IMR-90 (cell line): ENCODE measurements at regions not wholly inside any gene's neighbourhood (a gene's known extent, or its start where the extent isn't known, plus 50 kb on each side); places are given as distances from the start of the nearest gene placed in this dataset.

ENCODE experiments used
- ATAC-seq: fragments of 200-7000 bp; cut with Tn5 transposase; 2 replicates; pipeline ENCODE4 v1.9.1; 2020; ENCODE audit warnings: low read depth, mild to moderate bottlenecking, moderate library complexity
- BruUV-seq: library from RNA; stranded (reverse); fragments of 400-500 nt; replicated peaks from 2 replicates; lab custom pipeline; 2021; lab: Mats Ljungman, UMichigan
- CTCF ChIA-PET: fragments of 300-600 bp; formaldehyde crosslinking; extraction: SDS; loops from one replicate; lab custom pipeline; 2021; ENCODE audit warnings: antibody characterized with exemption; lab: Yijun Ruan, JAX
- POLR2A ChIA-PET: fragments of 300-600 bp; sonication (Branson Sonifier 250); formaldehyde crosslinking; loops from one replicate; lab custom pipeline; 2022; ENCODE audit warnings: antibody characterized with exemption; ENCODE audit not compliant: unreplicated experiment; lab: Charles Lee
- DNase-seq: peaks from one replicate; pipeline ENCODE4 v3.0.0; 2013
- H2AFZ ChIP-seq: replicated peaks from 2 replicates; pipeline ENCODE3; 2013; ENCODE audit warnings: low read length, mild to moderate bottlenecking; ENCODE audit not compliant: poor library complexity
- H2AK5ac ChIP-seq: 2 replicates; pipeline ENCODE4 v1.6.1; 2013; ENCODE audit warnings: low read depth, low read length, inconsistent platforms
- H2AK9ac ChIP-seq: replicated peaks from 2 replicates; pipeline ENCODE3; 2013; ENCODE audit warnings: mild to moderate bottlenecking, low read depth, low read length, moderate library complexity; ENCODE audit not compliant: poor library complexity
- H2BK120ac ChIP-seq: 2 replicates; pipeline ENCODE4 v1.6.1; 2013; ENCODE audit warnings: low read depth, low read length, inconsistent platforms
- H2BK15ac ChIP-seq: 3 replicates; pipeline ENCODE4 v1.6.1; 2013; ENCODE audit warnings: low read depth, low read length, inconsistent platforms
- H2BK20ac ChIP-seq: 2 replicates; pipeline ENCODE4 v1.6.1; 2013; ENCODE audit warnings: low read depth, mild to moderate bottlenecking, inconsistent platforms, low read length, moderate library complexity
- H2BK5ac ChIP-seq: 2 replicates; pipeline ENCODE4 v1.6.1; 2013; ENCODE audit warnings: mild to moderate bottlenecking, low read depth, low read length, inconsistent platforms; ENCODE audit not compliant: poor library complexity, severe bottlenecking
- H3K14ac ChIP-seq: replicated peaks from 2 replicates; pipeline ENCODE4 v1.6.1; 2013; ENCODE audit warnings: low read depth, low read length, inconsistent platforms
- H3K18ac ChIP-seq: 2 replicates; pipeline ENCODE4 v1.6.1; 2013; ENCODE audit warnings: low read depth, low read length, control low read depth
- H3K23ac ChIP-seq: 2 replicates; pipeline ENCODE4 v1.6.1; 2013; ENCODE audit warnings: low read depth, low read length, inconsistent platforms
- H3K27ac ChIP-seq: 2 replicates; pipeline ENCODE4 v1.5.1; 2013; ENCODE audit warnings: mild to moderate bottlenecking, control low read depth, low read length; ENCODE audit not compliant: insufficient read depth
- H3K27me3 ChIP-seq: 2 replicates; pipeline ENCODE4 v1.6.1; 2013; ENCODE audit warnings: low read length; ENCODE audit not compliant: control insufficient read depth, insufficient read depth
- H3K36me3 ChIP-seq: 2 replicates; pipeline ENCODE4 v1.6.1; 2013; ENCODE audit warnings: low read length, mixed read lengths; ENCODE audit not compliant: control insufficient read depth, insufficient read depth
- H3K4ac ChIP-seq: 2 replicates; pipeline ENCODE4 v1.6.1; 2013; ENCODE audit warnings: low read depth, low read length, inconsistent platforms
- H3K4me1 ChIP-seq: 2 replicates; pipeline ENCODE4 v1.6.1; 2013; ENCODE audit warnings: low read length, mixed read lengths; ENCODE audit not compliant: control insufficient read depth, insufficient read depth
- H3K4me2 ChIP-seq: 2 replicates; pipeline ENCODE4 v1.6.1; 2013; ENCODE audit warnings: low read depth, mild to moderate bottlenecking, control low read depth, low read length, moderate library complexity
- H3K4me3 ChIP-seq: 2 replicates; pipeline ENCODE4 v1.5.1; 2013; ENCODE audit warnings: low read depth, mild to moderate bottlenecking, control low read depth, low read length, moderate library complexity; ENCODE audit not compliant: insufficient read depth
- H3K56ac ChIP-seq: 2 replicates; pipeline ENCODE4 v1.6.1; 2013; ENCODE audit warnings: low read length, inconsistent platforms; ENCODE audit not compliant: insufficient read depth; ENCODE audit errors: extremely low read depth
- H3K79me1 ChIP-seq, 2 experiments: 2 replicates each; pipeline ENCODE4 v1.6.1; 2013; ENCODE audit warnings: low read length in 2 of 2, inconsistent platforms in 1 of 2, low read depth in 1 of 2
- H3K9ac ChIP-seq: 2 replicates; pipeline ENCODE4 v1.6.1; 2013; ENCODE audit warnings: low read depth, low read length, control low read depth
- H3K9me1 ChIP-seq: 2 replicates; pipeline ENCODE4 v1.6.1; 2013; ENCODE audit warnings: low read length, inconsistent platforms; ENCODE audit not compliant: insufficient read depth
- H3K9me3 ChIP-seq: 2 replicates; pipeline ENCODE4 v1.6.1; 2013; ENCODE audit warnings: low read length; ENCODE audit not compliant: control insufficient read depth, insufficient read depth
- H4K20me1 ChIP-seq: 2 replicates; pipeline ENCODE4 v1.6.1; 2013; ENCODE audit warnings: low read length, inconsistent platforms; ENCODE audit not compliant: insufficient read depth
- H4K5ac ChIP-seq: 2 replicates; pipeline ENCODE4 v1.6.1; 2013; ENCODE audit warnings: mild to moderate bottlenecking, low read depth, low read length, control low read depth
- H4K8ac ChIP-seq, 2 experiments: 2 replicates each; pipeline ENCODE4 v1.6.1; 2013; ENCODE audit warnings: low read depth in 2 of 2, low read length in 2 of 2, control low read depth in 1 of 2, inconsistent platforms in 1 of 2
- H4K91ac ChIP-seq: 2 replicates; pipeline ENCODE4 v1.6.1; 2013; ENCODE audit warnings: low read depth, low read length, inconsistent platforms; ENCODE audit not compliant: insufficient read depth
- BHLHE40 ChIP-seq: fragments of 150-350 bp; IDR thresholded peaks from 2 replicates; pipeline ENCODE4 v1.6.1; 2016; ENCODE audit warnings: mild to moderate bottlenecking, low read depth, low read length
- CEBPB ChIP-seq: IDR thresholded peaks from 2 replicates; pipeline ENCODE4 v1.6.1; 2012; ENCODE audit warnings: low read depth, low read length, improper control_type of control experiment
- CHD1 ChIP-seq: IDR thresholded peaks from 2 replicates; pipeline ENCODE4 v1.6.1; 2012; ENCODE audit warnings: low read depth, low read length, improper control_type of control experiment
- ELK1 ChIP-seq: fragments of 150-350 bp; IDR thresholded peaks from 2 replicates; pipeline ENCODE4 v1.6.1; 2016; ENCODE audit warnings: low read depth, mild to moderate bottlenecking, low read length, moderate library complexity, borderline replicate concordance
- FOS ChIP-seq: fragments of 150-350 bp; IDR thresholded peaks from 2 replicates; pipeline ENCODE4 v1.6.1; 2016; ENCODE audit warnings: low read depth, low read length
- MAFK ChIP-seq: IDR thresholded peaks from 2 replicates; pipeline ENCODE4 v1.6.1; 2012; ENCODE audit warnings: low read depth, low read length, improper control_type of control experiment
- MAZ ChIP-seq: IDR thresholded peaks from 2 replicates; pipeline ENCODE4 v1.6.1; 2012; ENCODE audit warnings: low read depth, mild to moderate bottlenecking, low read length, improper control_type of control experiment, moderate library complexity, borderline replicate concordance
- MXI1 ChIP-seq: IDR thresholded peaks from 2 replicates; pipeline ENCODE4 v1.6.1; 2012; ENCODE audit warnings: low read depth, mild to moderate bottlenecking, low read length, moderate library complexity, borderline replicate concordance
- NFE2L2 ChIP-seq: fragments of 150-350 bp; IDR thresholded peaks from 2 replicates; pipeline ENCODE4 v1.6.1; 2016; ENCODE audit warnings: low read depth, mild to moderate bottlenecking, low read length
- POLR2A ChIP-seq: IDR thresholded peaks from 2 replicates; pipeline ENCODE4 v1.6.1; 2012; ENCODE audit warnings: mild to moderate bottlenecking, low read depth, low read length
- RAD21 ChIP-seq: IDR thresholded peaks from 2 replicates; pipeline ENCODE4 v1.6.1; 2012; ENCODE audit warnings: low read length, improper control_type of control experiment
- RCOR1 ChIP-seq: IDR thresholded peaks from 2 replicates; pipeline ENCODE4 v1.6.1; 2012; ENCODE audit warnings: mild to moderate bottlenecking, low read length, improper control_type of control experiment; ENCODE audit not compliant: insufficient replicate concordance
- RFX5 ChIP-seq: IDR thresholded peaks from 2 replicates; pipeline ENCODE4 v1.8.0; 2012; ENCODE audit warnings: low read depth, mild to moderate bottlenecking, low read length, moderate library complexity
- SMC3 ChIP-seq: fragments of 150-350 bp; IDR thresholded peaks from 2 replicates; pipeline ENCODE4 v1.6.1; 2016; ENCODE audit warnings: low read depth, mild to moderate bottlenecking, antibody characterized with exemption, low read length, moderate library complexity
- USF2 ChIP-seq: fragments of 150-350 bp; IDR thresholded peaks from 2 replicates; pipeline ENCODE4 v1.6.1; 2017; ENCODE audit warnings: mild to moderate bottlenecking, antibody characterized with exemption, low read length, low read depth
- WGBS, 2 experiments: methylation state at CpG; one replicate each; pipeline versions ENCODE4 v1.1.5 to v1.1.7; 2013; ENCODE audit warnings: missing lambda C conversion rate in 2 of 2; ENCODE audit not compliant: insufficient read length in 1 of 2; ENCODE audit errors: extremely low coverage in 2 of 2; 5-methylcytosine and 5-hydroxymethylcytosine counted together
- dilution Hi-C: fragments of 300-500 bp; cut with HindIII; formaldehyde crosslinking; loops from one replicate; pipeline ENCODE4 v1.14.3; 2018; ENCODE audit warnings: low sequenced_read_pairs; ENCODE audit not compliant: unreplicated experiment
- in situ Hi-C: fragments of 300-500 bp; cut with MboI; formaldehyde crosslinking; loops from 3 replicates; pipeline ENCODE4 v1.14.3; 2019; ENCODE audit warnings: low sequenced_read_pairs, inconsistent platforms, mixed read lengths
- intact Hi-C: fragments of 100-400 bp; cut with micrococcal nuclease; formaldehyde crosslinking; loops from 2 replicates; pipeline ENCODE4 v1.10.0; 2022
- TF ChIP-seq, protein P1 (sequence below): conservative IDR thresholded peaks from 2 replicates; pipeline ENCODE4 v1.5.1; 2012; ENCODE audit warnings: mild to moderate bottlenecking, low read depth, low read length, improper control_type of control experiment

- Histone ChIP-seq H2AK5ac (no peak overlapping the region), H3K23ac (no peak overlapping the region), H3K4me3 (no peak overlapping the region), H2BK120ac (no peak overlapping the region), H3K27me3 (peaks cover 3% of the 10 kb centered on the region; the same call in 1 of the 2 replicates), H2BK5ac (no peak overlapping the region), H2AK9ac (no peak overlapping the region), H4K5ac (no peak overlapping the region), H4K91ac (no peak overlapping the region), H3K9me3 (no peaks in the 10 kb centered on the region), H3K56ac (no peak overlapping the region), H3K14ac (no peak overlapping the region), H3K79me1 (no peaks in the 10 kb centered on the region), H4K20me1 (no peaks in the 10 kb centered on the region), H2BK20ac (no peak overlapping the region), H2BK15ac (no peak overlapping the region), H4K8ac (no peak overlapping the region), H3K9ac (no peak overlapping the region), H2AFZ (no peak overlapping the region), H3K36me3 (no peaks in the 10 kb centered on the region), H3K4ac (no peak overlapping the region), H3K4me1 (no peaks in the 10 kb centered on the region), H3K27ac (no peak overlapping the region), H3K9me1 (no peaks in the 10 kb centered on the region), H3K18ac (no peak overlapping the region), H3K4me2 (no peak overlapping the region)
- intact Hi-C loops (no loop called here), in situ Hi-C loops (no loop called here), dilution Hi-C loops (no loop called here)
- ATAC-seq (no peak), DNase-seq (no peak)
- TF ChIP-seq CEBPB (no peak), BHLHE40 (no peak), MAFK (no peak), USF2 (no peak), MXI1 (no peak), NFE2L2 (no peak), SMC3 (no peak), MAZ (no peak), RCOR1 (no peak), CHD1 (no peak), RAD21 (no peak), FOS (no peak), ELK1 (no peak), POLR2A (no peak), RFX5 (no peak)
- TF ChIP-seq, protein P1, sequence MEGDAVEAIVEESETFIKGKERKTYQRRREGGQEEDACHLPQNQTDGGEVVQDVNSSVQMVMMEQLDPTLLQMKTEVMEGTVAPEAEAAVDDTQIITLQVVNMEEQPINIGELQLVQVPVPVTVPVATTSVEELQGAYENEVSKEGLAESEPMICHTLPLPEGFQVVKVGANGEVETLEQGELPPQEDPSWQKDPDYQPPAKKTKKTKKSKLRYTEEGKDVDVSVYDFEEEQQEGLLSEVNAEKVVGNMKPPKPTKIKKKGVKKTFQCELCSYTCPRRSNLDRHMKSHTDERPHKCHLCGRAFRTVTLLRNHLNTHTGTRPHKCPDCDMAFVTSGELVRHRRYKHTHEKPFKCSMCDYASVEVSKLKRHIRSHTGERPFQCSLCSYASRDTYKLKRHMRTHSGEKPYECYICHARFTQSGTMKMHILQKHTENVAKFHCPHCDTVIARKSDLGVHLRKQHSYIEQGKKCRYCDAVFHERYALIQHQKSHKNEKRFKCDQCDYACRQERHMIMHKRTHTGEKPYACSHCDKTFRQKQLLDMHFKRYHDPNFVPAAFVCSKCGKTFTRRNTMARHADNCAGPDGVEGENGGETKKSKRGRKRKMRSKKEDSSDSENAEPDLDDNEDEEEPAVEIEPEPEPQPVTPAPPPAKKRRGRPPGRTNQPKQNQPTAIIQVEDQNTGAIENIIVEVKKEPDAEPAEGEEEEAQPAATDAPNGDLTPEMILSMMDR: no peak
- 100% methylated on average over 1 of the region's 7 CpGs; no CpG with 5 or more reads in 1 of the 2 experiments for WGBS, 2 experiments
- BruUV-seq: no TSS peak
- CTCF ChIA-PET: no interaction called here
- POLR2A ChIA-PET: no interaction called here
Measured at GRCh38 chr16:50451951-50452508, 83.2 kb upstream of the BRD7 start.
